ENCODE measurements at regions not wholly inside any gene's neighbourhood (a gene's known extent, or its start where the extent isn't known, plus 50 kb on each side); places are given as distances from the start of the nearest gene placed in this dataset.

DNA sequence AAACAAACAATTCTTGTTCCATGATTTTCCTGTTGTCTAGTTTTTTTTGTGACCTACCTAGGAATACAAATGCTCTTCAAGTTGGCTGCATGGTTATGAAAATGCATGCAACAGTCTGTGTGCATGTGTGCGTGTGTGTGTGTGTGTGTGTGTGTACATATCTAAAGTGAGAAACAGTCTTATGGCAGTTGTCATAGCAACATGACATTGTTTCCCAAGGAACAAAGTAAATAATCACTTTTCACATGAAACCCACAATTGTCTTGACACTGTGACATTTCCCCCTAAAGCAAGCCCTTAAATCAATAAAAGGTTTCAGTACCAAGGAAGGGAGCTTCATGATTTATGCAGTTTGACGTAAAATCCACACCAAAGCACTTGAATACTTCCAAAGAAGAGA is 758.4 kb downstream of the CDH8 start:
- no peak overlapping the region for H3K4me3 ChIP-seq (ENCODE audit: low read depth, low read length)

DNA sequence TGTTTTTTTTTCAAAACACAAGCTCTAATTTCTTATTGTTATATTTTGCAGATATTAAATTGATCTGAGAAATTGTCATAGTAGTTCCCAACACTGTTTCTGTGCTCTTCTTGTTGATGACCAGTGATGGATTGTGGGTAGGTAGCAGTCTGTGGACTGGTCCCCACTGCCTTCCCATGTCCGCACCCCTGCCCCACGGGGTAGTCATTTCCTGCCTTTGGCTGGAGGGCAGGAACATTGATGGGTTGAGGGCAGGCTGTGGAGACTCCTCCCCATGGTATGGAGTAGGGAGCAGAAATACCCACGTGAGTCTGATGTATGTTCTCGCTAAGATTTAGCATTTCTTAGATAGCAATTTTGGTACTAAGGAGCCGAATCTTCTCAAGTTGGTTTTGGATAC is 762.0 kb downstream of the CDH8 start:
- H3K4me3 ChIP-seq (ENCODE audit: low read depth, low read length): no peak overlapping the region
- TF ChIP-seq, protein P1, sequence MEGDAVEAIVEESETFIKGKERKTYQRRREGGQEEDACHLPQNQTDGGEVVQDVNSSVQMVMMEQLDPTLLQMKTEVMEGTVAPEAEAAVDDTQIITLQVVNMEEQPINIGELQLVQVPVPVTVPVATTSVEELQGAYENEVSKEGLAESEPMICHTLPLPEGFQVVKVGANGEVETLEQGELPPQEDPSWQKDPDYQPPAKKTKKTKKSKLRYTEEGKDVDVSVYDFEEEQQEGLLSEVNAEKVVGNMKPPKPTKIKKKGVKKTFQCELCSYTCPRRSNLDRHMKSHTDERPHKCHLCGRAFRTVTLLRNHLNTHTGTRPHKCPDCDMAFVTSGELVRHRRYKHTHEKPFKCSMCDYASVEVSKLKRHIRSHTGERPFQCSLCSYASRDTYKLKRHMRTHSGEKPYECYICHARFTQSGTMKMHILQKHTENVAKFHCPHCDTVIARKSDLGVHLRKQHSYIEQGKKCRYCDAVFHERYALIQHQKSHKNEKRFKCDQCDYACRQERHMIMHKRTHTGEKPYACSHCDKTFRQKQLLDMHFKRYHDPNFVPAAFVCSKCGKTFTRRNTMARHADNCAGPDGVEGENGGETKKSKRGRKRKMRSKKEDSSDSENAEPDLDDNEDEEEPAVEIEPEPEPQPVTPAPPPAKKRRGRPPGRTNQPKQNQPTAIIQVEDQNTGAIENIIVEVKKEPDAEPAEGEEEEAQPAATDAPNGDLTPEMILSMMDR (IDR thresholded peaks at IDR 0.05; ENCODE audit: borderline replicate concordance, insufficient read depth, low read depth, low read length): no peak

More for the DNA sequence above, 758.4 kb downstream of the CDH8 start:
- TF ChIP-seq, protein P1 (IDR thresholded peaks at IDR 0.05; ENCODE audit: borderline replicate concordance, insufficient read depth, low read depth, low read length): no peak

DNA sequence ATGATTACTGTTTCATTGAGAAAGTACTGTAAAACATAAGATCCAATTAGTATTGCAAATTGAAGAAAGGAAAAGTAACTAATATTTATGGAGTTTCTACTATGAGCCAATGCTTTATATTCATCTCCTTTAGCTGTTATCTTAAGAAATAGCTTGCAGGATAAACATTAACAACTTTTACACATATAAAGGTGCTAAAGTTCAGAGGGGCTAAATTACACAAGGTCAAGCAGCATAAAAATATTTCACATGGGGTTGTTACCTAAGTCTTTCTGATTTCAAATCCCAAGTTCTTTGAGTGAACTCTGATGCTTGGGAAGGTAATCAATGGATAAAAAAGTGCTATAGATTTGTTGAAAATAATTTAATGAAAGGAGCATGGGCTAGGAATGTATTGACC is 765.5 kb downstream of the CDH8 start:
- TF ChIP-seq, protein P1 (IDR thresholded peaks at IDR 0.05; ENCODE audit: borderline replicate concordance, insufficient read depth, low read depth, low read length): no peak
- no peak overlapping the region for H3K4me3 ChIP-seq (ENCODE audit: low read depth, low read length)

DNA sequence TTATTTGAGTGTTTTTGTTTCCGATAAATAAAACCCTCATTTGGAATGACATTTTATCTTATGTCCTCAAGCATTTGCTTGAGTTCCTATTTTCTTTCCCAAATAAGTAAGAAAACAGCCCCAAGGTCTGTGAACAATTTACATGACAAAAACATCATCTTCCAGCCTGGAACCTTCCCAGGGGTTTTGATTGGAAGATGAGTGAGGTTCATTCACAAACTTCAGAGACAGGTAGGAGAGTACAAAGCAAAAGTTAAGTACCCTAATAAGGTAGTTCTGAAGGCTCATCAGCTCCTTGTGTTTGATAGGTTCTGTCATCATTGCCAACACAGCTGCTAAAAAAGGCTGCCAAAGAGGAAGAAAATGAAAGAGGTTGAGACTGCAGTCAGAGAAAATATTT is 772.8 kb downstream of the CDH8 start:
- H3K4me3 ChIP-seq (ENCODE audit: low read depth, low read length): no peak overlapping the region
- TF ChIP-seq, protein P1 (IDR thresholded peaks at IDR 0.05; ENCODE audit: borderline replicate concordance, insufficient read depth, low read depth, low read length): no peak

DNA sequence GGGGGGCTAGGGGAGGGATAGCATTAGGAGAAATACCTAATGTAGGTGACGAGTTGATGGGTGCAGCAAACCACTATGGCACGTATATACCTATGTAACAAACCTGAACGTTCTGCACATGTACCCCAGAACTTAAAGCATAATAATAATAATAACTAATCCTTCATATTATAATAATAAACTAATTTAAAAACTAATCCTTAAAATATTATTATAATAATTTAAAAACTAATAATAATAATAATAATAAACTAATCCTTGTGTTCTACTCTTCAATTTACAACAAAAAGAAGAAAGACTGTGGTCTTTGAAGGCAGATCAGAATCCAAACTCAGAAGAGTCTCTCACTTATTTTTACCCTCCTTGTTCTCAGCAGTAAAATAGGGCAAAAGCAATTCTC is 774.9 kb downstream of the CDH8 start:
- H3K4me3 ChIP-seq (ENCODE audit: low read depth, low read length): no peak overlapping the region
- TF ChIP-seq, protein P1 (IDR thresholded peaks at IDR 0.05; ENCODE audit: borderline replicate concordance, insufficient read depth, low read depth, low read length): no peak

DNA sequence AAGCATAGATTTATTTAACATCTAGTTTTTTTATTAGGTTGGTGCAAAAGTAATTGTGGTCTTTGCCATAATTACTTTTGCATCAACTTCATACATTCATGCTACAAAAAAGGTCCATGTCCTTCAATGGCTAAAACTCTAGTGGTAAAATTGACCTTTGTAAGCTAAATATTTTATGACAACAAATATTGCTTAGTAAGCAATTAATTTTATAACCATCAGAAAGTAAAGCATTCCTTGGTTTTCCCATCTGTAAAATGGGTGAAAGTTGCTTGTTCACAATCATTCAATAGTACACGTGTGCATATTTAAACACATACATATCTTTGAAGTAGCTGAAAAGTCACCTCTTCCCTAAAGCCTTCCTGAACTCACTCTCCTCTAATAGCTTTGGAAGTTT is 789.6 kb downstream of the CDH8 start:
- H3K4me3 ChIP-seq (ENCODE audit: low read depth, low read length): no peak overlapping the region
- TF ChIP-seq, protein P1 (IDR thresholded peaks at IDR 0.05; ENCODE audit: borderline replicate concordance, insufficient read depth, low read depth, low read length): no peak

DNA sequence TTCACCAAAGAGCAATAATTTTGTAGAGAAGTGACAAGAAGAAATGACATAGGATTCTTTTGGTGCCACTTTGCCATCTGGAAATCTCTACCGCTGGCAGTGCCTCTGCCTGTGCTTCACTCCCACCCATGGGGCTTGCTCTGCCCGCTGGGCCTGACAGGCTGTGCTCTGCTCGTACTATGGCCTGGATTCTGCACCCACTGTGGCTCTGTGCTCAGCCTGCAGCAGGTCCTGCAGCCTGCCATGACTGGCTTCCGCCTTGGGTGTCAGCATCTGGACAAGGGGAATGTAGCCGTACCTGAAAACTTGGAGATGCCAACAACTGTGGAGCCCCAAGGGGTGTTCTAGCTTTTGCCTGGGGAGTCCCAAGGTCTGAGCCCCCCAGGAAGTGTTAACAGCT is 792.3 kb downstream of the CDH8 start:
- TF ChIP-seq, protein P1 (IDR thresholded peaks at IDR 0.05; ENCODE audit: borderline replicate concordance, insufficient read depth, low read depth, low read length): no peak
- H3K4me3 ChIP-seq (ENCODE audit: low read depth, low read length): no peak overlapping the region
